Subcutaneous abdominal adipose tissue (tissue), 5 donors: ENCODE measurements at regions not wholly inside any gene's neighbourhood (a gene's known extent, or its start where the extent isn't known, plus 50 kb on each side); places are given as distances from the start of the nearest gene placed in this dataset.
A peak's percentile ranks its signal among the peaks of the same experiment; 100 is the strongest.
"Not testable (repeated sequence)": the region's sequence is repeated elsewhere in the genome, so short reads cannot be mapped to it uniquely, and the experiment has no call there.

Source experiments
- H3K27ac ChIP-seq: one replicate; pipeline ENCODE4 v1.7.0; 2013; ENCODE audit warnings: low read depth, mild to moderate bottlenecking, inconsistent platforms, low read length, moderate library complexity
- H3K27me3 ChIP-seq, 5 donors: one replicate each; pipeline ENCODE4 v1.7.0; 2013; ENCODE audit warnings: low read length in 5 of 5, inconsistent platforms in 1 of 5; ENCODE audit not compliant: control insufficient read depth in 5 of 5, insufficient read depth in 4 of 5
- H3K36me3 ChIP-seq, 5 donors: one replicate each; pipeline ENCODE4 v1.7.0; 2013; ENCODE audit warnings: low read length in 5 of 5; ENCODE audit not compliant: control insufficient read depth in 5 of 5, insufficient read depth in 5 of 5
- H3K4me1 ChIP-seq, 5 donors: one replicate each; pipeline ENCODE4 v1.7.0; 2013; ENCODE audit warnings: low read length in 5 of 5, mild to moderate bottlenecking in 3 of 5, moderate library complexity in 1 of 5; ENCODE audit not compliant: control insufficient read depth in 5 of 5, insufficient read depth in 5 of 5
- H3K4me3 ChIP-seq, 5 donors: one replicate each; pipeline ENCODE4 v1.7.0; 2013; ENCODE audit warnings: low read length in 5 of 5, low read depth in 1 of 5
- H3K9ac ChIP-seq, 5 donors: one replicate each; pipeline ENCODE4 v1.7.0; 2013; ENCODE audit warnings: low read length in 5 of 5, mild to moderate bottlenecking in 4 of 5, moderate library complexity in 3 of 5
- H3K9me3 ChIP-seq, 5 donors: one replicate each; pipeline ENCODE4 v1.7.0; 2013; ENCODE audit warnings: low read length in 5 of 5; ENCODE audit not compliant: control insufficient read depth in 5 of 5
- donor health status: healthy.
- donor health status: healthy.
- donor health status: healthy.
- donor health status: healthy.
- donor health status: healthy.

GRCh38 chr5:154654486-154655371, 100.4 kb upstream of the LARP1 start:
- Histone ChIP-seq H3K27me3 (no peaks in the 10 kb centered on the region), H3K4me1 (peaks cover 5 to 29% (median 25%) of the 10 kb centered on the region in 5 donors), H3K9me3 (no peaks in the 10 kb centered on the region), H3K9ac (peak overlapping the region; percentile 3 to 75 (median 71)), H3K27ac (peak overlapping the region; percentile 79), H3K4me3 (peak overlapping the region; percentile 30 to 59 (median 34)), H3K36me3 (no peaks in the 10 kb centered on the region)

- Histone ChIP-seq H3K9me3 (no peaks in the 10 kb centered on the region), H3K27me3 (no peaks in the 10 kb centered on the region), H3K36me3 (no peaks in the 10 kb centered on the region), H3K4me1 (peaks cover 5 to 34% (median 29%) of the 10 kb centered on the region in 5 donors), H3K9ac (peak overlapping the region; percentile 3 to 75 (median 71)), H3K27ac (peak overlapping the region; percentile 79), H3K4me3 (peak overlapping the region; percentile 30 to 50 (median 34))
Observed at GRCh38 chr5:154653764-154654485, 101.3 kb upstream of the LARP1 start.

- Histone ChIP-seq H3K4me1 (peaks cover 5 to 36% (median 29%) of the 10 kb centered on the region in 5 donors), H3K36me3 (no peaks in the 10 kb centered on the region), H3K9ac (peak overlapping the region in 1 of 5 donors; percentile 73), H3K4me3 (no peak overlapping the region), H3K27ac (peak overlapping the region; percentile 79), H3K27me3 (no peaks in the 10 kb centered on the region), H3K9me3 (no peaks in the 10 kb centered on the region)
Observed at GRCh38 chr5:154653418-154653763, 101.8 kb upstream of the LARP1 start.

- Histone ChIP-seq H3K27ac (peak overlapping the region; percentile 79), H3K4me1 (peaks cover 5 to 41% (median 31%) of the 10 kb centered on the region in 5 donors), H3K4me3 (no peak overlapping the region), H3K9me3 (no peaks in the 10 kb centered on the region), H3K27me3 (no peaks in the 10 kb centered on the region), H3K9ac (no peak overlapping the region), H3K36me3 (no peaks in the 10 kb centered on the region)
Observed at GRCh38 chr5:154652746-154653417, 102.3 kb upstream of the LARP1 start.

GRCh38 chr5:154651795-154652194, 103.4 kb upstream of the LARP1 start:
- not testable (repeated sequence) for H3K9ac ChIP-seq, H3K9me3 ChIP-seq, H3K4me3 ChIP-seq, H3K27me3 ChIP-seq, H3K27ac ChIP-seq, H3K36me3 ChIP-seq
- peaks cover 9 to 51% (median 41%) of the 10 kb centered on the region in 5 donors for H3K4me1 ChIP-seq

- peaks cover 4 to 35% (median 27%) of the 10 kb centered on the region in 5 donors for H3K4me1 ChIP-seq
- no peaks in the 10 kb centered on the region for H3K9me3 ChIP-seq
- H3K4me3 ChIP-seq, result no peak overlapping the region
- H3K27me3 ChIP-seq, result no peaks in the 10 kb centered on the region
- peak overlapping the region in 2 of 5 donors; percentile 41 to 72 for H3K9ac ChIP-seq
- peak overlapping the region; percentile 88 for H3K27ac ChIP-seq
- H3K36me3 ChIP-seq, result no peaks in the 10 kb centered on the region
Observed at GRCh38 chr5:154648706-154649105, 106.5 kb upstream of the LARP1 start.

- Histone ChIP-seq H3K27me3 (no peaks in the 10 kb centered on the region), H3K27ac (peak overlapping the region; percentile 88), H3K9me3 (peaks cover 0 to 3% (median 0%) of the 10 kb centered on the region in 5 donors), H3K4me1 (peaks cover 4 to 30% (median 26%) of the 10 kb centered on the region in 5 donors), H3K9ac (peak overlapping the region in 2 of 5 donors; percentile 59 to 72), H3K4me3 (no peak overlapping the region), H3K36me3 (no peaks in the 10 kb centered on the region)
Observed at GRCh38 chr5:154648229-154648628, 106.9 kb upstream of the LARP1 start.

GRCh38 chr5:154647761-154648145, 107.4 kb upstream of the LARP1 start:
- Histone ChIP-seq H3K36me3 (no peaks in the 10 kb centered on the region), H3K4me3 (peak overlapping the region; percentile 44 to 56 (median 50)), H3K9ac (peak overlapping the region in 3 of 5 donors; percentile 59 to 72 (median 61)), H3K27ac (peak overlapping the region; percentile 88), H3K4me1 (peaks cover 4 to 25% (median 23%) of the 10 kb centered on the region in 5 donors), H3K9me3 (peaks cover 0 to 3% (median 0%) of the 10 kb centered on the region in 5 donors), H3K27me3 (no peaks in the 10 kb centered on the region)

- peak overlapping the region in 3 of 5 donors; percentile 37 to 72 (median 61) for H3K9ac ChIP-seq
- peaks cover 0 to 3% (median 0%) of the 10 kb centered on the region in 5 donors for H3K9me3 ChIP-seq
- H3K36me3 ChIP-seq, result no peaks in the 10 kb centered on the region
- H3K27me3 ChIP-seq, result no peaks in the 10 kb centered on the region
- peak overlapping the region; percentile 88 for H3K27ac ChIP-seq
- H3K4me1 ChIP-seq, result peaks cover 4 to 22% (median 20%) of the 10 kb centered on the region in 5 donors
- H3K4me3 ChIP-seq, result peak overlapping the region; percentile 44 to 56 (median 50)
Observed at GRCh38 chr5:154647114-154647760, 107.9 kb upstream of the LARP1 start.
